ENCODE measurements at regions not wholly inside any gene's neighbourhood (a gene's known extent, or its start where the extent isn't known, plus 50 kb on each side); places are given as distances from the start of the nearest gene placed in this dataset.

DNA sequence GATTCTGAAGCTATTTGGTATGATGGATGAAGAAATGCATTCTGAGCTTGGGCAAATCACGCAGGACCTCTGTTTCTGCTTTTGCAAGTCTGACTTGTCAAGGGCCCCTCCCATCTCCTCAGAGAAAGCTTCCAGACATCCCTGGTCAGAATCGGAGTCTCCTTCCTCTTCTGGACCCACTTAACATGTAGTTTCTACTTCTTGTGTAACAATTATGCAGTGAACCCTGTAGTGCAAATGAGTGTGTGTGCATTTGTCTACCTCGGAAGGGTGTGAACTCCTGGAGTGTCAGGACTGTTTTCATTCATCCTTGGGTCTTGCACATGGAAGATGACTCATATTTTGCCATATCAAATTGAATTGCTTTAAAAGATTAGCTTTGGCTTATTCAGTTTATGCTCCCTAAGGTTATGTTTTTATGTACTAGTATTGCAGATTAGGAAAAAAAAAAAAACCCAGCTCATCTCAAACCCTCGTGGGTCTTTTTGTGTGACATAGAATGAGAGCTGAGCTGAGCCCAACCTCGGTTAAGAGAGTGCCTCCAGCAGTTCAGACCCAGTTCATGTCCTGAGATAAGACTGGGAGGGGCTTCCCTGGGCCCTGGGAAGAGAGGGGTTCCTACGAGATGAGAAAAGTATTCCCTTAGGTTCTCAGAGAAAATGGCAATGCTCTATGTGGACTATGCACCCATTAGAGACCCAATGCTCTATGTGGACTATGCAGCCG lies 61.1 kb upstream of the RPL34 start:
- Histone ChIP-seq H3K27me3 (replicated peaks in 1 of 7) (no peaks in the 10 kb centered on the region), H3K4me1 (peaks cover 0 to 14% (median 2%) of the 10 kb centered on the region in 6 donors), H3K4me3 (no peak overlapping the region), H3K36me3 (no peaks in the 10 kb centered on the region), H3K9me3 (no peaks in the 10 kb centered on the region), H3K27ac (no peak overlapping the region)
- 52 to 74% (median 61%) methylated on average over 7 of the region's 7 CpGs for WGBS, 5 donors
- no peak for TF ChIP-seq POLR2AphosphoS5 (IDR thresholded peaks at IDR 0.05)
- TF ChIP-seq, protein P1, sequence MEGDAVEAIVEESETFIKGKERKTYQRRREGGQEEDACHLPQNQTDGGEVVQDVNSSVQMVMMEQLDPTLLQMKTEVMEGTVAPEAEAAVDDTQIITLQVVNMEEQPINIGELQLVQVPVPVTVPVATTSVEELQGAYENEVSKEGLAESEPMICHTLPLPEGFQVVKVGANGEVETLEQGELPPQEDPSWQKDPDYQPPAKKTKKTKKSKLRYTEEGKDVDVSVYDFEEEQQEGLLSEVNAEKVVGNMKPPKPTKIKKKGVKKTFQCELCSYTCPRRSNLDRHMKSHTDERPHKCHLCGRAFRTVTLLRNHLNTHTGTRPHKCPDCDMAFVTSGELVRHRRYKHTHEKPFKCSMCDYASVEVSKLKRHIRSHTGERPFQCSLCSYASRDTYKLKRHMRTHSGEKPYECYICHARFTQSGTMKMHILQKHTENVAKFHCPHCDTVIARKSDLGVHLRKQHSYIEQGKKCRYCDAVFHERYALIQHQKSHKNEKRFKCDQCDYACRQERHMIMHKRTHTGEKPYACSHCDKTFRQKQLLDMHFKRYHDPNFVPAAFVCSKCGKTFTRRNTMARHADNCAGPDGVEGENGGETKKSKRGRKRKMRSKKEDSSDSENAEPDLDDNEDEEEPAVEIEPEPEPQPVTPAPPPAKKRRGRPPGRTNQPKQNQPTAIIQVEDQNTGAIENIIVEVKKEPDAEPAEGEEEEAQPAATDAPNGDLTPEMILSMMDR (IDR thresholded peaks at IDR 0.05 in 8 of 11, conservative IDR thresholded peaks at IDR 0.05 in 3 of 11): no peak
- TF ChIP-seq POLR2A (IDR thresholded peaks at IDR 0.05): no peak
- no peak for DNase-seq
- intact Hi-C loops (cut with DNase I; ENCODE audit: low total_unique reads): no loop called here

DNA sequence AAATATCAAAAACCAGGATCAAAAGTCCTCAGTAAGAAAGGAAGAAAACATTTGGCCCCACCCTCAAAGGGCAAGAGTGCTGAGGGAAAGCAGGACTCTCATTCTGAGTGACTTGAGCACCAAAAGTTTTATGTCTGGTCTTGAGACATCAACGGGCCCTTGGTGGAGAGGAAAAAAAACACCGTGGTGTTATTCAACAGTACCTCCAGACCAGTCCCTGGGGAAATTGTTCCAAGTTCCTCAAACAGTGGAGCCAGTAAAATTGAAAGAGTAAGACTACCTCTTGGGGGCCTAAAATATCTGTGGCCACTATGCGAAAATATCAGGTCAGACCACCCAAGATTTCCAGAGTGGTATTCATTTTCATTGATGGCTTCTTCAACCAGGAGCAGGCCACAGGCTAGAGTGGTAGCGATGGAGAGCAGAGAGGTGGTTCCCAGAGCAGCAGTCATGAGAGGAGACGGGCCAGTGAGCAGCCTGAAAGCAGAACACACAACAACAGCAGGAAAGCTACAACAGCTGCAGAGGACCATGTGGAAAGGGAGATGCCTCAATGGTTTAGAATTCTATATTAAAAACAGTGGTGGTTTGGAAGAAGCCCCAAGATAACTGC lies 63.7 kb upstream of the RPL34 start:
- intact Hi-C loops (cut with DNase I; ENCODE audit: low total_unique reads): no loop called here
- no peaks in the 10 kb centered on the region for H3K27me3 ChIP-seq (replicated peaks in 1 of 7)
- no peak overlapping the region for H3K4me3 ChIP-seq
- no peak overlapping the region for H3K27ac ChIP-seq
- H3K4me1 ChIP-seq: peaks cover 0 to 14% (median 2%) of the 10 kb centered on the region in 6 donors
- no peaks in the 10 kb centered on the region for H3K9me3 ChIP-seq
- no peak for DNase-seq
- H3K36me3 ChIP-seq: no peaks in the 10 kb centered on the region
- TF ChIP-seq, protein P1 (IDR thresholded peaks at IDR 0.05 in 8 of 11, conservative IDR thresholded peaks at IDR 0.05 in 3 of 11): no peak
- TF ChIP-seq POLR2A (IDR thresholded peaks at IDR 0.05): no peak
- no peak for TF ChIP-seq POLR2AphosphoS5 (IDR thresholded peaks at IDR 0.05)
- WGBS, 5 donors: 57 to 76% (median 67%) methylated on average over 5 of the region's 5 CpGs

DNA sequence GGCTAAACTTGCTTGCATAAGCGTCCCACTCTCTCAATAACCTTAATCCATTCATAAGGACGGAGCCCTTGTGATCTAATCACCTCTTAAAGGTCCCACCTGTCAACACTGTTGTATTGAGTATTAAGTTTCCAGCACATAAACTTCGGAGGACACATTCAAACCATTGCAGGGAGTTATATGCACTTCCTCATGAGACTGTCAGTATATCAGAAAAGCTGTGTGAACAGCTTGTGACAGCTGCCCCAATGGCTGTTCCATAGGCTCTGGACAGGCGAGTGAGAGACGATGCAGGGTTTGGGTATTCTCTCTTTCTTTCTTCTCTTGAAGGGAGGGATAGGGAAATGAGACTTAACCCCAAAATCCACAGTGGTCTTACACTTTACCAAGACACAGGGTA lies 64.2 kb upstream of the RPL34 start:
- H3K4me3 ChIP-seq: no peak overlapping the region
- no peak for DNase-seq
- intact Hi-C loops (cut with DNase I; ENCODE audit: low total_unique reads): no loop called here

DNA sequence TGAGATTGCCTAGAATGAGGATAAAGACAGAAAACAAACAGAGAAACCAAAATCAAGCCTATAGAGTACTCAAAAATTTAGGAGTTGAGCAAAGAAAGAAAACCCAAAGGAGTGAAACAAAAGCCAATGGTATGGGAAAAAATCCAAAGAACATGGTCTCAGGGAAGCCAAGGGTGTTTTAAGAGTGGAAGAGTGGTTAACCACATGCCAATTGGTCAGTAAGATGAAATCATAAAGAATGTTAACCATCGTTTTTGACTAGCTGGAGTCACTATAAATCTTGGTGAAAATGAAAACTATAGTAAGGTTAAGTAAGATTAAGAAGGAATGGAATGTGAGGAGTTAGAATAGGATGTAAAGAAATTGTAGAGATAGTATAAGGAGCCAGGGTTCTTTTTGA lies 64.7 kb upstream of the RPL34 start:
- Histone ChIP-seq H3K4me3 (no peak overlapping the region), H3K27ac (no peak overlapping the region), H3K36me3 (no peaks in the 10 kb centered on the region), H3K4me1 (peaks cover 0 to 14% (median 2%) of the 10 kb centered on the region in 6 donors), H3K9me3 (no peaks in the 10 kb centered on the region), H3K27me3 (replicated peaks in 1 of 7) (no peaks in the 10 kb centered on the region)
- intact Hi-C loops (cut with DNase I; ENCODE audit: low total_unique reads): no loop called here
- DNase-seq: no peak
- no peak for TF ChIP-seq POLR2AphosphoS5 (IDR thresholded peaks at IDR 0.05)
- WGBS, 5 donors: 25 to 49% (median 43%) methylated on average over 1 of the region's 1 CpG

More for the DNA sequence above, 64.2 kb upstream of the RPL34 start:
- Histone ChIP-seq H3K4me1 (peaks cover 0 to 14% (median 2%) of the 10 kb centered on the region in 6 donors), H3K27ac (no peak overlapping the region), H3K27me3 (replicated peaks in 1 of 7) (no peaks in the 10 kb centered on the region), H3K9me3 (no peaks in the 10 kb centered on the region), H3K36me3 (no peaks in the 10 kb centered on the region)
- WGBS, 5 donors: 83 to 89% (median 88%) methylated on average over 5 of the region's 5 CpGs
- TF ChIP-seq POLR2A (IDR thresholded peaks at IDR 0.05) (no peak), POLR2AphosphoS5 (IDR thresholded peaks at IDR 0.05) (no peak)
- TF ChIP-seq, protein P1 (IDR thresholded peaks at IDR 0.05 in 8 of 11, conservative IDR thresholded peaks at IDR 0.05 in 3 of 11): no peak
